MM.1S (cell line): ENCODE measurements at regions not wholly inside any gene's neighbourhood (a gene's known extent, or its start where the extent isn't known, plus 50 kb on each side); places are given as distances from the start of the nearest gene placed in this dataset.

ENCODE experiments used
- DNase-seq: peaks from one replicate; pipeline ENCODE4 v3.0.0-alpha.2; 2015
- H2AFZ ChIP-seq: fragments of 300-600 bp; sonication (generic); 2 replicates; pipeline ENCODE4 v1.6.0; 2016; ENCODE audit warnings: antibody characterized with exemption, low read length
- H3F3A ChIP-seq: fragments of 300-600 bp; sonication (generic); 2 replicates; pipeline ENCODE4 v1.6.1; 2016; ENCODE audit warnings: mild to moderate bottlenecking, antibody characterized with exemption, low read length, moderate library complexity, mixed read lengths; ENCODE audit not compliant: insufficient read depth
- H3K27ac ChIP-seq: fragments of 300-600 bp; sonication (generic); 2 replicates; pipeline ENCODE4 v1.5.1; 2016; ENCODE audit warnings: mild to moderate bottlenecking, low read length
- H3K27me3 ChIP-seq: fragments of 300-600 bp; sonication (generic); replicated peaks from 2 replicates; pipeline ENCODE4 v1.6.0; 2016; ENCODE audit warnings: low read length; ENCODE audit not compliant: insufficient read depth
- H3K36me3 ChIP-seq: fragments of 300-600 bp; sonication (generic); replicated peaks from 2 replicates; pipeline ENCODE4 v1.6.1; 2016; ENCODE audit warnings: mild to moderate bottlenecking, low read length, mixed read lengths; ENCODE audit not compliant: insufficient read depth
- H3K4me1 ChIP-seq: fragments of 300-600 bp; sonication (generic); 2 replicates; pipeline ENCODE4 v1.6.1; 2016; ENCODE audit warnings: low read length, mixed read lengths
- H3K4me2 ChIP-seq: fragments of 300-600 bp; sonication (generic); 2 replicates; pipeline ENCODE4 v1.6.0; 2016; ENCODE audit warnings: low read depth, low read length
- H3K4me3 ChIP-seq: fragments of 300-600 bp; sonication (generic); 2 replicates; pipeline ENCODE4 v1.5.1; 2016; ENCODE audit warnings: low read length, mixed read lengths
- H3K79me2 ChIP-seq: fragments of 300-600 bp; sonication (generic); 2 replicates; pipeline ENCODE4 v1.6.1; 2016; ENCODE audit warnings: mixed run types, low read length, mixed read lengths
- H3K9ac ChIP-seq: fragments of 300-600 bp; sonication (generic); 2 replicates; pipeline ENCODE4 v1.6.1; 2016; ENCODE audit warnings: low read length, mixed read lengths
- H3K9me2 ChIP-seq: fragments of 300-600 bp; sonication (generic); replicated peaks from 2 replicates; pipeline ENCODE4 v1.6.1; 2016; ENCODE audit warnings: mild to moderate bottlenecking, low read length, mixed read lengths; ENCODE audit not compliant: insufficient read depth
- H3K9me3 ChIP-seq: fragments of 300-600 bp; sonication (generic); replicated peaks from 2 replicates; pipeline ENCODE4 v1.6.1; 2016; ENCODE audit warnings: mild to moderate bottlenecking, low read length, mixed read lengths; ENCODE audit not compliant: insufficient read depth
- H4K20me1 ChIP-seq: fragments of 300-600 bp; sonication (generic); 2 replicates; pipeline ENCODE4 v1.6.1; 2016; ENCODE audit warnings: mild to moderate bottlenecking, low read length, moderate library complexity, mixed read lengths; ENCODE audit not compliant: insufficient read depth
- CTCF ChIP-seq: fragments of 300-600 bp; sonication (generic); IDR thresholded peaks from 2 replicates; pipeline ENCODE4 v1.5.1; 2016; ENCODE audit warnings: antibody characterized with exemption, low read length, mixed read lengths
- EZH2 ChIP-seq: fragments of 300-600 bp; sonication (generic); optimal IDR thresholded peaks from 2 replicates; pipeline ENCODE3; 2017; ENCODE audit warnings: low read depth, mild to moderate bottlenecking, antibody characterized with exemption, low read length, mixed read lengths
- EZH2phosphoT487 ChIP-seq: fragments of 300-600 bp; sonication (generic); IDR thresholded peaks from 2 replicates; pipeline ENCODE4 v1.6.1; 2018; ENCODE audit warnings: antibody characterized with exemption, low read length

DNA sequence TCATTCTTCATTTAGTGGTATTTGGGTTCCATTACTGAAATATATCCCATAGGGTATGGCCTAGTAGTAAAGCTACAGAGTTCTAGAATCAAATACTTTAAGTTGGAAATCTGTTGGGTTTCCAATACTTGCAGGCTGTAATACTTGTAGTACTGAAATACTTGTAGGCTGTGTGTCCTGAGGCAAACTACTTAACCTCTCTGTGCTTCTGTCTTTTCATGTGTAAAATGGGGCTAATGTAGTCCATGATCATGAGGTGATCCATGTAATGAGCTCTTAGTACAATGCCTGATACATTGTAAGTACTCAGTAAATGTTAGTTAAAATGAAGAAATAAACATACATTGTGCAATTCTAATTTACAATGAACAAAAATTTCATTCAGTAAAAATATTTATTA lies 368.9 kb downstream of the CSNK1G3 start:
- TF ChIP-seq CTCF, result no peak
- TF ChIP-seq EZH2phosphoT487, result no peak
- no peak for TF ChIP-seq EZH2
- no peaks in the 10 kb centered on the region for H3K9me3 ChIP-seq
- H4K20me1 ChIP-seq, result no peaks in the 10 kb centered on the region
- DNase-seq, result no peak
- H3K27ac ChIP-seq, result no peak overlapping the region
- H2AFZ ChIP-seq, result no peak overlapping the region
- no peak overlapping the region for H3K4me3 ChIP-seq
- H3K79me2 ChIP-seq, result no peaks in the 10 kb centered on the region
- no peaks in the 10 kb centered on the region for H3K9me2 ChIP-seq
- no peak overlapping the region for H3K9ac ChIP-seq
- no peaks in the 10 kb centered on the region for H3K36me3 ChIP-seq
- H3K4me2 ChIP-seq, result no peak overlapping the region
- no peaks in the 10 kb centered on the region for H3F3A ChIP-seq
- H3K27me3 ChIP-seq, result no peaks in the 10 kb centered on the region
- no peaks in the 10 kb centered on the region for H3K4me1 ChIP-seq

- Histone ChIP-seq H3K79me2 (no peaks in the 10 kb centered on the region), H3K9me2 (no peaks in the 10 kb centered on the region), H3K27ac (no peak overlapping the region), H4K20me1 (no peaks in the 10 kb centered on the region), H3K4me3 (no peak overlapping the region), H3K27me3 (no peaks in the 10 kb centered on the region), H2AFZ (no peak overlapping the region), H3K9me3 (no peaks in the 10 kb centered on the region), H3K4me2 (no peak overlapping the region), H3K36me3 (no peaks in the 10 kb centered on the region), H3F3A (no peaks in the 10 kb centered on the region), H3K9ac (no peak overlapping the region), H3K4me1 (no peaks in the 10 kb centered on the region)
- no peak for DNase-seq
- no peak for TF ChIP-seq CTCF
- TF ChIP-seq EZH2phosphoT487, result no peak
- TF ChIP-seq EZH2, result no peak
These were observed 367.1 kb downstream of the CSNK1G3 start for GRCh38 chr5:123879071-123879470.

DNA sequence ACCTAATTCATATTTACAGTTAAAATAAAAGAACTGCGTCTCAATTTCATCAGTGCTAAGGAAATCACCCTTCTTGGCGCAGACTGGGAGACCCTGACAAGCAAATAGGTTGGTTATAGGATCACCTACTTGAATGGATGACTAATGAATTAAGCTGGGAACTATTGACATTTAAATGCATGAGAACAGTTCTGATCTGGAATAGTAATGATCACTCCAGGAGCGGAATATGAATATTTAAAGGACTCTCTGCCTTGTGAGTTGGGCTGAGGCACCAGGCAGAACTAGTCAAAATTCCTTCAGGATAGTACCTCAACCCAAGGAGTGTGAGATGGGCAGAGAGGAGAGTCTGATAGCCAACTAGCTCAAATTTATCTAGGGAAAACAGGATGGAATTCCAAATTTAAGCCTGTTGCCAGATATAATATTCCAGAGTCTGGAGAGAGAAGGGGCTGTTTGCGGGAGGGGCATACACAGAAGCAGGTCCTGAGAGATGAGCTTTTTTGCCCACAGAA lies 364.4 kb downstream of the CSNK1G3 start:
- Histone ChIP-seq H3K9ac (no peak overlapping the region), H3F3A (no peaks in the 10 kb centered on the region), H4K20me1 (no peaks in the 10 kb centered on the region), H3K36me3 (no peaks in the 10 kb centered on the region), H2AFZ (no peak overlapping the region), H3K4me1 (no peaks in the 10 kb centered on the region), H3K4me3 (no peak overlapping the region), H3K4me2 (no peak overlapping the region), H3K79me2 (no peaks in the 10 kb centered on the region), H3K9me2 (no peaks in the 10 kb centered on the region), H3K27ac (no peak overlapping the region), H3K9me3 (no peaks in the 10 kb centered on the region), H3K27me3 (no peaks in the 10 kb centered on the region)
- DNase-seq, result no peak
- TF ChIP-seq CTCF (no peak), EZH2 (no peak), EZH2phosphoT487 (no peak)
